ENCODE measurements at regions not wholly inside any gene's neighbourhood (a gene's known extent, or its start where the extent isn't known, plus 50 kb on each side); places are given as distances from the start of the nearest gene placed in this dataset.
"Not testable (repeated sequence)": the region's sequence is repeated elsewhere in the genome, so short reads cannot be mapped to it uniquely, and the experiment has no call there.

DNA sequence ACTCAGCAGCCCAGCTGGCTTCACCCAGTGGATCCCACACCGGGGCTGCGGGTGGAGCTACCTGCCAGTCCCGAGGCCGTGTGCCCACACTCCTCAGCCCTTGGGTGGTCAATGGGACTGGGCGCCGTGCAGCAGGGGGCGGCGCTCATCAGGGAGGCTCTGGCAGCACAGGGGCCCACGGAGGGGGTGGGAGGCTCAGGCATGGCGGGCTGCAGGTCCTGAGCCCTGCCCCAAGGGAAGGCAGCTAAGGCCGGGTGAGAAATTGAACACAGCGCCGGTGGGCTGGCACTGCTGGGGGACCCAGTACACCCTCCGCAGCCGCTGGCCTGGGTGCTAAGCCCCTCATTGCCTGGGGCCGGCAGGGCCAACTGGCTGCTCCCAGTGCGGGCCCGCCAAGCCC, 1017.1 kb upstream of the FLRT2 start:
- DNase-seq (ENCODE audit: low read depth), result not testable (repeated sequence)

- no peak for DNase-seq (ENCODE audit: low read depth)
Measured at GRCh38 chr14:84519836-84520235, 1010.1 kb upstream of the FLRT2 start.

- DNase-seq (ENCODE audit: low read depth), result no peak
Measured at GRCh38 chr14:84520711-84521338, 1009.1 kb upstream of the FLRT2 start.

GRCh38 chr14:84523746-84524145, 1006.2 kb upstream of the FLRT2 start:
- no peak for DNase-seq (ENCODE audit: low read depth)

- DNase-seq (ENCODE audit: low read depth), result no peak
Measured at GRCh38 chr14:84527706-84528105, 1002.2 kb upstream of the FLRT2 start.

DNA sequence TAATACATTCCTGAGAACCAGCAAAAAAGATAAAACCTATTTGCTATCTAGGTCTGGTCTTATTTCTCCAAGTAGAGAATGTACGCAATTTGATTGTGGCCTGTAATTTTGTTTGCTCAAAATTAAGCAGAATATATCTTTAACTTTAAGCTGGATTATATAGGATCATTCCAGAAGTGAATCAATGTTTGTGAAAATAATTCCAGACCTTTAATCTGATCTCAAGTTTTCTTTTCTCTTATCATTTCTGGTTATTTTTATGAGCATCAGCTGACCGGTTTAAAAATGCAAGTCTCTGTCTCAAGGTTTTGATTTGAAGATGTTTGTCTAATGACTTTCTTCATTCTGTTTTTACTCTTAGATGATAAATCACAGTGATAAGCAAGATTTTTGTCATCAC, 997.9 kb upstream of the FLRT2 start:
- DNase-seq (ENCODE audit: low read depth), result no peak

GRCh38 chr14:84533181-84533725, 996.7 kb upstream of the FLRT2 start:
- no peak for DNase-seq (ENCODE audit: low read depth)

- DNase-seq (ENCODE audit: low read depth), result no peak
Measured at GRCh38 chr14:84533791-84534190, 996.2 kb upstream of the FLRT2 start.

GRCh38 chr14:84535484-84535883, 994.5 kb upstream of the FLRT2 start:
- no peak for DNase-seq (ENCODE audit: low read depth)

GRCh38 chr14:84535976-84536375, 994.0 kb upstream of the FLRT2 start:
- no peak for DNase-seq (ENCODE audit: low read depth)

- DNase-seq (ENCODE audit: low read depth), result no peak
Measured at GRCh38 chr14:84541018-84541417, 988.9 kb upstream of the FLRT2 start.

- no peak for DNase-seq (ENCODE audit: low read depth)
Measured at GRCh38 chr14:84543859-84544258, 986.1 kb upstream of the FLRT2 start.

GRCh38 chr14:84544486-84545131, 985.3 kb upstream of the FLRT2 start:
- DNase-seq (ENCODE audit: low read depth), result no peak

DNA sequence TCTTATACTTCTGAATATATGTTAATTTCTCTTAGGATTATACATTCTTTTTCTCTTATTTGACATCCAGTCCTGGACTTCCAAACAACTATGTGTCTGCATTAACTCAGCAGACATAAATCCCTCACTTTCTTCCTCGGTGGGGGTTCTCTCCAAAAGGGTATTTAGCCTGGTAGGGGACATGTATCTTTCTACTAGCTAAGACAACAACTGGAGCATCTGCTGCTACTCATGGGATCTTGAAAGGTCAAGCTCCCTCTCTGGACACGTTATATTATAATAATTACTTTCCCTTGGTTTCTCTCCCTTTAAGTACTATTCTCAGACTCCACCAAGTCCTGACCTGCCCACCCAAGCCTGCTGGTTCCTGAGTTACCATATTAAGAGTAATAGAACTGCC, 983.7 kb upstream of the FLRT2 start:
- no peak for DNase-seq (ENCODE audit: low read depth)

DNA sequence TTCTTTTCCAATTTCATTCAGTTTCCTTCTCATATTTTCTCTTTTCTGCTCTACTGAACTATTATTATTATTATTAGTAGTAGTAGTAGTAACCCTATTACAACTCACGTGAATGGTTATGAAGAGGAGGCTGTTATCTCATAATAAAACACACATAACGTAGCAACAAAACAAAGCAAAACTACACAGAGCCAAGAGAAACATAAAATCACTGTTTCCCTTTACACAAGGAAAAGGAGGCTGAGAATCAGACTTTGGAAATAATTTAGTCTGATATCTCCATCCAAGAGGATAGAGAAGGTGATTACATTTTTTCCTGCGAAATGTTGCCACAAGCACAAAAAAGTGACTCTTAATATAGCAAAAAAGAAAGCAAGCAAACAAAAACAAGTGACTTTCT, 975.8 kb upstream of the FLRT2 start:
- no peak for DNase-seq (ENCODE audit: low read depth)

DNA sequence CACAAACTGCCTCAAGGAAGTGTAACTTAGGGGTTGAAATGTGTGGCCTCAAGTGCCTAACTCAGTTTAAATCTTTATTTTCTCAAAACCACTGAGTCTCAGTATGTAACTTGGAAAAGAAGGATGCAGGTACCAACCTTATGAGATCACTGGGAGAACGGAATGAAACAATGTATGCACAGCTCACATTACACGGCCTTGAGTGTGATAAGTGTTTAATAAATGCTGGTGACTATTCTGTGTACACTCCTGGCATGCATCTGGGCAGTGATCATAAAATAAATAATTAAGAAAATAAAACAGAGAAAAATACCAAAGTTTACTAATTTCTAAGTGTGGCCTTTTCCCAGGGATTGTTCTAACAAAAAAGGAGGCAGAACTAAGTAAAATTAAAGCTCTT, 974.5 kb upstream of the FLRT2 start:
- no peak for DNase-seq (ENCODE audit: low read depth)

DNA sequence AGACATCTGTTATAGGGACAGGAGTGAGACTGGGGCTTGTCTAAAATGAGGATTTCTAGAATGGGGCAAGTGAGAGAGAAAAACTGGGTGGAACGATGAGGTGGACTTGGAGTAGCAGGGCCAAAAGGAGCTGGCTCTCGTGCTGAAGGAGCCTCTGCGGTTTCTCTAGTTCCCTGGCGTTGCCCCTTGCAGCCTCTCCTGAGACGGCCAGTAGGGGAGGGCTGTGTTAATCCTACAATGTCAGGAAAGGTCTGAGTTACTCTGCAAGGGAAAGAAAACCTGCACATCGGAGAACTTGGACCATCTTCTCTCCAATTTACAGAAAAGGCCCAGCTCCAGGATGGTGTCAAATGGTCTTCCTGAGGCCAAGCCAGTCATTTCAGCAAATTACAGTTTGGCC, 963.8 kb upstream of the FLRT2 start:
- DNase-seq (ENCODE audit: low read depth), result no peak

DNA sequence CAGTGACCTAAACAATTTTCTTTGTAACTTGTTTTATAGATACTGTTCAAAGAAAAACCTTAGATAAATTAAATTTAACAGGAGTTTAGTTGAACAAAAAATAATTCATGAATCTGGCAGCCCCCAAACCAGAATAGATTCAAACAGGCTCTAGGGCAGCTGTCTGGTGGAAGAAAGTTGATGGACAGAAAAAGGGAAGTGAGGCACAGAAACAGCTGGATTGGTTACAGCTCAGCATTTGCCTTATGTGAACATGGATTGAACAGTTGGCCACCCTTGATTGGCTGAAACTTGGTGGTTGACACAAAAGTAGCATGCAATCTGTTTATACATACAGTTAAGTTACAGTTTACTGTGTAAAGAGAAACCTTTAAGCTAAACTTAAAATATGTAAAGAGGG, 954.3 kb upstream of the FLRT2 start:
- DNase-seq (ENCODE audit: low read depth), result no peak

- DNase-seq (ENCODE audit: low read depth), result no peak
Measured at GRCh38 chr14:84579292-84579691, 950.7 kb upstream of the FLRT2 start.

- no peak for DNase-seq (ENCODE audit: low read depth)
Measured at GRCh38 chr14:84581041-84581440, 948.9 kb upstream of the FLRT2 start.

DNA sequence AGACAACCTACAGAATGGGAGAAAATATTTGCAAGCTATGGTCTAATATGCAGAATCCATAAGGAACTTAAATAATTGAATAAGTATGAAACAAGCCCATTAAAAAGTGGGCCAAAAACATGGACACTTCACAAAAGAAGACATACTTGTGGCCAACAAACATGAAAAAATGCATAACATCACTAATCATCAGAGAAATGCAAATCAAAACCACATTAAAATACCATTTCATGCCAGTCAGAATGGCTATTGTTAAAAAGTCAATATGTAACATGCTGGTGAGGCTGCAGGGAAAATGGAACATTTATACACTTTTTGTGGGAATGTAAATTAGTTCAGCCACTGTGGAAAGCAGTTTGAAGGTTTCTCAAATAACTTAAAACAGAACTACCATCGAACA, 945.4 kb upstream of the FLRT2 start:
- DNase-seq (ENCODE audit: low read depth), result no peak

DNA sequence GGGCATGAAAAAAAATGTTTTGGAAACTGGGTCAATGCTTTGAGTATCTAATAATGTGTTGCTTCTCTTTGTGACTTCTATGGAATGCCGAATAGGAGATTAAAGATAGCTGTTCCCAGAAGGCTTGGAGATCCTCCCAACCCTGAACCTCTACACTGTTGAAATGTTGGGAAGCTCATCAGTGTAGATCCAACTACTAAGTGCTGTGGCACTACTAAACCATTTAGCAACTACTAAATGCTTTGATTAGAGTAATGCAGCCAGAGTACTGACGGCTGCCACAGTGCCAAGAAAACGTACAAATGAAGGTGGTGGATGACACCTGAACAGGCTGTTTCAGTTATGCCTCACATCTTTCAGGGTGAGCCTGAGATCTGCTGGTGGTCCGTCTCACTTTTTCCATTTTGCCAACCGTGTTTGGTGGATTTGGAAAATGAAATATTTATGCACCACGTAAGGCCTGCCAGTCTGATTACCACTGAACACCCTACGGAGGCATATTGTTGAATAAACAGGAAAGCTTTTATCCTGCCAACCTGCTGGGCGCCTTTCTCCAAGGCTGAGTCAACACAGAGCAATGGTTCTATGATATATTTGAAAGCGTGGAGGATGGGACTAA, 938.0 kb upstream of the FLRT2 start:
- DNase-seq (ENCODE audit: low read depth), result no peak

GRCh38 chr14:84592770-84593169, 937.2 kb upstream of the FLRT2 start:
- DNase-seq (ENCODE audit: low read depth), result no peak

Measured in Daoy (cell line).